ENCODE measurements at regions not wholly inside any gene's neighbourhood (a gene's known extent, or its start where the extent isn't known, plus 50 kb on each side); places are given as distances from the start of the nearest gene placed in this dataset.

DNA sequence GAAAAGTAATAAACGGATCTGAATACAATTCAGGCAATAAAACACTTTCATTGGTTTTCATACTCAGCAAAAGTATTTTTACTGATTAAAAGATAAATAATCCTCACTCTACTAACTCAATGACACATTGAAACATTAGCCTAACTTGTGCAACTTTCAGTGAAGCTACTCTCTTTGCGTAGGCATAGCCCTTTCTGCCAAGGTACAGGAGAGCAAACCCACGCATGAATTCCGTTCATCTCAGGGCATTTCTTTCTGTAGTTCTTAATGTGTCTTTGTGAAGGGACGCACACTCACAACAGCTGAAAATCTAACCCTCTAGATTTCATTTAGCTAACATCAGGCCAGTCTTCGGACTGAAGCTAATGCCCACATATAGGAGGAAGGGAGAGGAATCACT lies 66.4 kb upstream of the TLE1 start:
- no peak overlapping the region for H3K14ac ChIP-seq (ENCODE audit: low read length)
- no peak overlapping the region for H2BK5ac ChIP-seq (ENCODE audit: low read length)
- H3K23ac ChIP-seq (ENCODE audit: low read depth, low read length, poor library complexity): no peak overlapping the region
- no peak overlapping the region for H2AFZ ChIP-seq (ENCODE audit: low read length)
- no peak for DNase-seq (ENCODE audit: low spot score)
- peaks cover 0 to 2% of the 10 kb centered on the region in 2 donors for H3K9me3 ChIP-seq (replicated peaks in 1 of 2; ENCODE audit: control insufficient read depth in 2 of 2, insufficient read depth in 1 of 2, low read depth in 1 of 2, low read length in 2 of 2)
- no peak overlapping the region for H2BK12ac ChIP-seq (ENCODE audit: low read length)
- no peak overlapping the region for H2AK5ac ChIP-seq (ENCODE audit: low read depth, low read length)
- H3K4me3 ChIP-seq (ENCODE audit: low read length in 2 of 2): no peak overlapping the region
- H3K4me1 ChIP-seq (ENCODE audit: control insufficient read depth in 2 of 2, insufficient read depth in 1 of 2, low read depth in 1 of 2, low read length in 2 of 2): peaks cover 0 to 1% of the 10 kb centered on the region in 2 donors
- no peak overlapping the region for H2BK120ac ChIP-seq (ENCODE audit: low read depth, low read length)
- H4K8ac ChIP-seq (ENCODE audit: low read depth, low read length): no peak overlapping the region
- H3K79me1 ChIP-seq (ENCODE audit: low read depth, low read length): no peaks in the 10 kb centered on the region
- H3K4ac ChIP-seq (ENCODE audit: low read length): no peak overlapping the region
- H3K27me3 ChIP-seq (ENCODE audit: control insufficient read depth in 3 of 3, insufficient read depth in 3 of 3, low read depth in 1 of 3, low read length in 3 of 3): no peaks in the 10 kb centered on the region
- WGBS, 2 donors (ENCODE audit: extremely low coverage in 2 of 2, insufficient read length in 2 of 2, insufficient replicate concordance in 1 of 2): no CpG with 5 or more reads among the region's 6 CpGs
- no peak overlapping the region for H4K91ac ChIP-seq (ENCODE audit: low read depth, low read length, poor library complexity)
- no peak overlapping the region for H2BK15ac ChIP-seq (ENCODE audit: low read length)
- no peak overlapping the region for H3K27ac ChIP-seq (replicated peaks; ENCODE audit: low read length)
- no peak overlapping the region for H3K4me2 ChIP-seq (ENCODE audit: insufficient read depth, low read length, poor library complexity, severe bottlenecking)
- H3K18ac ChIP-seq (ENCODE audit: low read length): no peak overlapping the region
- no peaks in the 10 kb centered on the region for H3K36me3 ChIP-seq (replicated peaks in 1 of 2; ENCODE audit: control insufficient read depth in 2 of 2, insufficient read depth in 2 of 2, low read length in 2 of 2)
- H3K9ac ChIP-seq (ENCODE audit: low read depth, low read length, poor library complexity): no peak overlapping the region

DNA sequence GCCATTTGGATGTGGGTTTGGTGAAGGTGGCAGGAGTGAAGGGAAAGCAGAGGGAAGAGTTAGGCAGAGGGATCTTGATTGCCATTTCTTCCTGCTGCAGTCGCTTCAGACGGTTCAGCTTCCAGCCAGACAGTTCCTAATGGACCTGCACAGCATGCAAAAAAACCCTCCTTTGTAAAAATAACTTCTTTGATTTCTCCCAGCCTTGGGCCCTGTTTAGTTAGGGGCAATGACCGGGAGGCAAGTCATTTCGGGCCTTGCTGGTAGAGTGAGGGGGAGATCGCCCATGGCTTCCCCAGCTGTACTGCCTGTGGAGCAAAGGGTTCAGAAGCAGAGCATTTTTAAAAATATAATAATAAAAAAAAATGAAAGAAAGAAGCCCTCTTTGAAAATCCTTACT lies 67.2 kb upstream of the TLE1 start:
- H3K18ac ChIP-seq (ENCODE audit: low read length): no peak overlapping the region
- no peaks in the 10 kb centered on the region for H3K27me3 ChIP-seq (ENCODE audit: control insufficient read depth in 3 of 3, insufficient read depth in 3 of 3, low read depth in 1 of 3, low read length in 3 of 3)
- H3K23ac ChIP-seq (ENCODE audit: low read depth, low read length, poor library complexity): no peak overlapping the region
- H2AFZ ChIP-seq (ENCODE audit: low read length): peak overlapping the region; percentile 26
- no peak overlapping the region for H4K8ac ChIP-seq (ENCODE audit: low read depth, low read length)
- no peak overlapping the region for H3K14ac ChIP-seq (ENCODE audit: low read length)
- H3K36me3 ChIP-seq (replicated peaks in 1 of 2; ENCODE audit: control insufficient read depth in 2 of 2, insufficient read depth in 2 of 2, low read length in 2 of 2): no peaks in the 10 kb centered on the region
- H3K4me3 ChIP-seq (ENCODE audit: low read length in 2 of 2): no peak overlapping the region
- no peak for DNase-seq (ENCODE audit: low spot score)
- H3K4me2 ChIP-seq (ENCODE audit: insufficient read depth, low read length, poor library complexity, severe bottlenecking): no peak overlapping the region
- H2BK120ac ChIP-seq (ENCODE audit: low read depth, low read length): no peak overlapping the region
- peaks cover 0 to 1% of the 10 kb centered on the region in 2 donors for H3K4me1 ChIP-seq (ENCODE audit: control insufficient read depth in 2 of 2, insufficient read depth in 1 of 2, low read depth in 1 of 2, low read length in 2 of 2)
- no CpG with 5 or more reads among the region's 5 CpGs for WGBS, 2 donors (ENCODE audit: extremely low coverage in 2 of 2, insufficient read length in 2 of 2, insufficient replicate concordance in 1 of 2)
- no peak overlapping the region for H2BK5ac ChIP-seq (ENCODE audit: low read length)
- no peak overlapping the region for H3K9ac ChIP-seq (ENCODE audit: low read depth, low read length, poor library complexity)
- H2BK15ac ChIP-seq (ENCODE audit: low read length): no peak overlapping the region
- no peak overlapping the region for H3K27ac ChIP-seq (replicated peaks; ENCODE audit: low read length)
- peaks cover 0 to 4% of the 10 kb centered on the region in 2 donors for H3K9me3 ChIP-seq (replicated peaks in 1 of 2; ENCODE audit: control insufficient read depth in 2 of 2, insufficient read depth in 1 of 2, low read depth in 1 of 2, low read length in 2 of 2)
- H3K79me1 ChIP-seq (ENCODE audit: low read depth, low read length): no peaks in the 10 kb centered on the region
- no peak overlapping the region for H3K4ac ChIP-seq (ENCODE audit: low read length)
- no peak overlapping the region for H2BK12ac ChIP-seq (ENCODE audit: low read length)
- no peak overlapping the region for H2AK5ac ChIP-seq (ENCODE audit: low read depth, low read length)
- H4K91ac ChIP-seq (ENCODE audit: low read depth, low read length, poor library complexity): no peak overlapping the region

DNA sequence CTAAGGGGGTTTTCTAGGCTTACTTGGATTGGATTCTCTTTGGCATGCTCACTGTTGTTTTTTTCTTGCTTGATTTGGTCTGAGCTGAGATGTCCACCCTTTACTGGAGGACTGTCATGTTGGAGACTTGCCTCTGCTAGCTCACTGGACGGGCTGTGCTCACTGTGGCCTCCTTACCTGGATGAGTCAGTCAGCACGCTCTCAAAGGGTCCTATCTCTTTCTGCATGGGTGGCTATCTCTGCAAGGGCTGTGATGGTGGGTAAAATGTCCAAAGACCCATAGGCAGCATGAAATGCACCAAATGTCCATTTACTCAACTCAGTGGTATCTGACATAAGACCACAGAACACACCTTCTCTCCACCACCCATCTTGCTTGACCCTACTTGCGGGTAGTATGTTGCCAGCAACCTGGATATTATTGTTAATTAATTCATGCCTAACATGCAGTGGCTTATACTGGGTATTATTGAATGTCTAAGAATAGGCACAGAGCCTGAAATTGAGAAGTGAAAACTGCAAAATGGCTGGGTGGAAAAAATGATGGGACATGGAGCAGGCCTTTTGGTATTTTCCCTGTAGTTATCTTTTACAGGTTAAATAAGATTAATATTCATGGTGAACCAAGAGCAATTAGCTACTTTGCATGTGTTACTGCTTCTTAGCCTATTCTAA lies 68.9 kb upstream of the TLE1 start:
- H3K4me2 ChIP-seq (ENCODE audit: insufficient read depth, low read length, poor library complexity, severe bottlenecking): no peak overlapping the region
- H3K9ac ChIP-seq (ENCODE audit: low read depth, low read length, poor library complexity): no peak overlapping the region
- no CpG with 5 or more reads among the region's 3 CpGs for WGBS, 2 donors (ENCODE audit: extremely low coverage in 2 of 2, insufficient read length in 2 of 2, insufficient replicate concordance in 1 of 2)
- no peak overlapping the region for H3K18ac ChIP-seq (ENCODE audit: low read length)
- no peak overlapping the region for H3K14ac ChIP-seq (ENCODE audit: low read length)
- H3K79me1 ChIP-seq (ENCODE audit: low read depth, low read length): no peaks in the 10 kb centered on the region
- no peaks in the 10 kb centered on the region for H3K27me3 ChIP-seq (ENCODE audit: control insufficient read depth in 3 of 3, insufficient read depth in 3 of 3, low read depth in 1 of 3, low read length in 3 of 3)
- H3K36me3 ChIP-seq (replicated peaks in 1 of 2; ENCODE audit: control insufficient read depth in 2 of 2, insufficient read depth in 2 of 2, low read length in 2 of 2): no peaks in the 10 kb centered on the region
- no peak overlapping the region for H2AK5ac ChIP-seq (ENCODE audit: low read depth, low read length)
- H3K23ac ChIP-seq (ENCODE audit: low read depth, low read length, poor library complexity): no peak overlapping the region
- no peak overlapping the region for H2AFZ ChIP-seq (ENCODE audit: low read length)
- no peak overlapping the region for H3K27ac ChIP-seq (replicated peaks; ENCODE audit: low read length)
- H4K91ac ChIP-seq (ENCODE audit: low read depth, low read length, poor library complexity): no peak overlapping the region
- no peak overlapping the region for H2BK120ac ChIP-seq (ENCODE audit: low read depth, low read length)
- peaks cover 0 to 3% of the 10 kb centered on the region in 2 donors for H3K9me3 ChIP-seq (replicated peaks in 1 of 2; ENCODE audit: control insufficient read depth in 2 of 2, insufficient read depth in 1 of 2, low read depth in 1 of 2, low read length in 2 of 2)
- no peak overlapping the region for H2BK12ac ChIP-seq (ENCODE audit: low read length)
- DNase-seq (ENCODE audit: low spot score): no peak
- no peak overlapping the region for H4K8ac ChIP-seq (ENCODE audit: low read depth, low read length)
- H3K4me1 ChIP-seq (ENCODE audit: control insufficient read depth in 2 of 2, insufficient read depth in 1 of 2, low read depth in 1 of 2, low read length in 2 of 2): peaks cover 0 to 1% of the 10 kb centered on the region in 2 donors
- H3K4ac ChIP-seq (ENCODE audit: low read length): no peak overlapping the region
- H3K4me3 ChIP-seq (ENCODE audit: low read length in 2 of 2): no peak overlapping the region
- H2BK15ac ChIP-seq (ENCODE audit: low read length): no peak overlapping the region
- H2BK5ac ChIP-seq (ENCODE audit: low read length): no peak overlapping the region

DNA sequence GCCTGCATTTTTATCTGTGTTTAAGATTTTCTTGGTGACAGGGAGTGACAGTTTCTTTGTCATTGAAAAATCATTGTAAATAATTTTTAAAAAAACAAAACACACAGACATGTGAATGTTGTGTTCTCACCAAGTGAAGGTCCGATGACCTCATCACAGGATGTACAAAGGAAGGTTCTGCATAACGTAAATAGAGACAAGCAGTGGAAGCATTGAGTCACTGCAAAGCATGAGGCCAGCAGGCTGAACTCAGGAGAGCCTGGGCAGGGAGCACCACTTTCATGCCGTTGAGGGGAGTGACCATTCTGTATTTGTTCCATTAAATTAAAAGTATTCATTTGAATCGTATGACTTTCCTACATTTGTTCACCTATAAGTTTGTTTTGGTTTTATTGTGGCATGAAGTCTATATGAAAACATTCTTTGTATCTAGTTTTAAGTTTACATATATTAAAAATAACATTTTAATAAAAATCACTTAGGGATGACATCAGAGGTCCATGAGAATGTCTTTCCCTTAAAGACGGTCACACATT lies 70.4 kb upstream of the TLE1 start:
- Histone ChIP-seq H2BK15ac (ENCODE audit: low read length) (no peak overlapping the region), H2AK5ac (ENCODE audit: low read depth, low read length) (no peak overlapping the region), H2AFZ (ENCODE audit: low read length) (peak overlapping the region; percentile 29), H3K27me3 (ENCODE audit: control insufficient read depth in 3 of 3, insufficient read depth in 3 of 3, low read depth in 1 of 3, low read length in 3 of 3) (no peaks in the 10 kb centered on the region), H3K4me1 (ENCODE audit: control insufficient read depth in 2 of 2, insufficient read depth in 1 of 2, low read depth in 1 of 2, low read length in 2 of 2) (peaks cover 0 to 1% of the 10 kb centered on the region in 2 donors), H3K79me1 (ENCODE audit: low read depth, low read length) (no peaks in the 10 kb centered on the region), H3K4me2 (ENCODE audit: insufficient read depth, low read length, poor library complexity, severe bottlenecking) (no peak overlapping the region), H3K4ac (ENCODE audit: low read length) (no peak overlapping the region), H3K23ac (ENCODE audit: low read depth, low read length, poor library complexity) (no peak overlapping the region), H4K91ac (ENCODE audit: low read depth, low read length, poor library complexity) (no peak overlapping the region), H3K18ac (ENCODE audit: low read length) (no peak overlapping the region), H2BK120ac (ENCODE audit: low read depth, low read length) (no peak overlapping the region), H2BK12ac (ENCODE audit: low read length) (no peak overlapping the region), H3K36me3 (replicated peaks in 1 of 2; ENCODE audit: control insufficient read depth in 2 of 2, insufficient read depth in 2 of 2, low read length in 2 of 2) (no peaks in the 10 kb centered on the region), H4K8ac (ENCODE audit: low read depth, low read length) (no peak overlapping the region), H3K9ac (ENCODE audit: low read depth, low read length, poor library complexity) (no peak overlapping the region), H3K27ac (replicated peaks; ENCODE audit: low read length) (no peak overlapping the region), H3K4me3 (ENCODE audit: low read length in 2 of 2) (no peak overlapping the region), H2BK5ac (ENCODE audit: low read length) (no peak overlapping the region), H3K9me3 (replicated peaks in 1 of 2; ENCODE audit: control insufficient read depth in 2 of 2, insufficient read depth in 1 of 2, low read depth in 1 of 2, low read length in 2 of 2) (peaks cover 0 to 3% of the 10 kb centered on the region in 2 donors), H3K14ac (ENCODE audit: low read length) (no peak overlapping the region)
- WGBS, 2 donors (ENCODE audit: extremely low coverage in 2 of 2, insufficient read length in 2 of 2, insufficient replicate concordance in 1 of 2): no CpG with 5 or more reads among the region's 5 CpGs
- no peak for DNase-seq (ENCODE audit: low spot score)
